C1 segment of cervical spinal cord (tissue), 14 donors: ENCODE measurements at regions not wholly inside any gene's neighbourhood (a gene's known extent, or its start where the extent isn't known, plus 50 kb on each side); places are given as distances from the start of the nearest gene placed in this dataset.
"Not testable (repeated sequence)": the region's sequence is repeated elsewhere in the genome, so short reads cannot be mapped to it uniquely, and the experiment has no call there.

Experiments used
- DNase-seq, 14 donors: peaks; one replicate each; lab custom pipeline; 2025; lab: John Stamatoyannopoulos, UW

- no peak for DNase-seq
Measured at GRCh38 chr4:137468836-137469235, 63.5 kb downstream of the PCDH18 start.

DNA sequence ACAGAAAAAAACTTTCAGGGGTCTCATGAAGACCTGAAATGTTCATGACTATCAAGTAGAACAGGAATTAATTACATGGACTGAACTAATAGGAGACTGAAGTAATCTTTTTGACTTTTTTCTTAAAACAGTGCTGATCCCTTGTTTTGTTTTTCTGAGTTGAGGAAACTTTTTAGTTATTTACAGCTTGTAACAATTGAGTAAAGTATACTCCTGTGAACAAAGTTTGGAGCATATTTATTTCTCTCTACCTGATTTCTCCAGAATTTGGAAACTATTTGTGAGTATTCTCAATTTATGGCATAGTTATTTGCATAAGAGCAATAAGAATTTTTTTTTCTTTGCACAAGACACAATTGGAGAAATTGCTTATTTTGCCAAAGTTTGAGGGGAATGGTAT, 64.8 kb downstream of the PCDH18 start:
- DNase-seq, result no peak

DNA sequence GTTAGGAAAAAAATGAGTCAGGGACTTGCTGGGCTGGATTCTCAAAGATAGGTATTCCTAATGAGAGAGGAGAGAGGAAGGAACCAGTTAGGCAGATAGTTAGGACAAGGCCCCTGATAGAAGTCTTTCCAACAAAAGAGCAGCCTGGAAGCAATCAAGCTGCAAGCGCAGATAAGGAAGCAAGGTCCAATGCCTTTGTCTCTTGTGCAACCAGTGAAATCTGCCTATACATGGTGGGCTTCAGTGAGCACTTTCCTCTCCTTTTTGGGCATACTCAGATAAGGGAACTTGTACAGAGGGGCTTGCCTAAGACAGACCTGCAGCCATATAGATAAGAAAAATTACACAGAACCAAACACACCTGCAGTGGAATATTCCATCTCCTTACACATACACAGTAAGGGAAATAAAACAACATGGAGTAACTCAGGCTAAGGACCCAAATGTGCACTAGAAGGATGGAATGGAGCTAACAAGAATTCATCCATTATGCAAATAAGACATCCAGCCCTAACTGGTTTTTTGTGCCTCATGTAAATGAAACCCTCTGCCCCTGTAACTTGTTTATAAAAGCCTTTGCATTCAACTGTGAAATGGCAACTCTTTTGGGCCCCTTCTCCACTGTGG, 68.8 kb downstream of the PCDH18 start:
- DNase-seq, result no peak

- DNase-seq, result no peak
Measured at GRCh38 chr4:137455647-137456321, 76.5 kb downstream of the PCDH18 start.

DNA sequence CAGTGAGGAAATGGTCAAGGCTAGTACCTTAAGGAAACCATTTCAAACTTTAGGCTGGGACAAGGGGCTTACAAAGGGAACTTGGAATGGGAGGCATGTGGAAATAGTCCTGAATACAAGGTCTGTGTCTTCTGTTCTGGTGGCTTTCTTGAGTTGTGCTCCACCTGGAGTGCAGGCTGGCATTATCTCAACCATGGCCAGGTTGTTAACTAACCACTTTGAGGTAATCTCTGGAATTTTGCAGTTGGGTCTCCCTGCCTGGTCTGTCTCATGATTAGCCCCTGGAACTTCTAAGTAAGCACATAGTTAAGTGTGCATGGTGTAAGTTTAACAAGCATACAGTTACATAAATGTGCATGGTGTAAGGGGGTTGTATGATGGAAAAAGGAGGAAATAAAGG, 77.5 kb downstream of the PCDH18 start:
- DNase-seq, result no peak

GRCh38 chr4:137452799-137453198, 79.5 kb downstream of the PCDH18 start:
- DNase-seq, result no peak

GRCh38 chr4:137451172-137451825, 81.0 kb downstream of the PCDH18 start:
- no peak for DNase-seq

DNA sequence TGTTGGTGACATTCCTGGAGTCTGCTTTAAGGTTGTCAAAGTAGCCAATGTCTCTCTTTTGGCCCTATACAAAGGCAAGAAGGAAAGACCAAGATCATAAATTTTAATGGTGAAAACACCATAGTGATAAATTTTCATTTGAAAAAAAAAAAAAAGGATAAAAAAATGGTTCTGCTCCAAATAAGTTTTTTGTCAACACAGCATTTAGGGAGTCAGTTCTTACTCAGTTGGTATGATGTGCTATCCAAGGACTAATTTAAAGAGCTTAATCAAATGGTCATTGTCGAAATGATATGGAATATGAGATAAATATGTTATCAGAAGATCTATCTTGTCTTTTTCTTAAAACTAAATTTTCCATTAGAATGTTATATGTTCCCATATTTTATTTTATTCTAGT, 83.9 kb downstream of the PCDH18 start:
- DNase-seq, result no peak

GRCh38 chr4:137446071-137446470, 86.2 kb downstream of the PCDH18 start:
- DNase-seq, result no peak

- DNase-seq, result no peak
Measured at GRCh38 chr4:137443031-137443800, 89.1 kb downstream of the PCDH18 start.

DNA sequence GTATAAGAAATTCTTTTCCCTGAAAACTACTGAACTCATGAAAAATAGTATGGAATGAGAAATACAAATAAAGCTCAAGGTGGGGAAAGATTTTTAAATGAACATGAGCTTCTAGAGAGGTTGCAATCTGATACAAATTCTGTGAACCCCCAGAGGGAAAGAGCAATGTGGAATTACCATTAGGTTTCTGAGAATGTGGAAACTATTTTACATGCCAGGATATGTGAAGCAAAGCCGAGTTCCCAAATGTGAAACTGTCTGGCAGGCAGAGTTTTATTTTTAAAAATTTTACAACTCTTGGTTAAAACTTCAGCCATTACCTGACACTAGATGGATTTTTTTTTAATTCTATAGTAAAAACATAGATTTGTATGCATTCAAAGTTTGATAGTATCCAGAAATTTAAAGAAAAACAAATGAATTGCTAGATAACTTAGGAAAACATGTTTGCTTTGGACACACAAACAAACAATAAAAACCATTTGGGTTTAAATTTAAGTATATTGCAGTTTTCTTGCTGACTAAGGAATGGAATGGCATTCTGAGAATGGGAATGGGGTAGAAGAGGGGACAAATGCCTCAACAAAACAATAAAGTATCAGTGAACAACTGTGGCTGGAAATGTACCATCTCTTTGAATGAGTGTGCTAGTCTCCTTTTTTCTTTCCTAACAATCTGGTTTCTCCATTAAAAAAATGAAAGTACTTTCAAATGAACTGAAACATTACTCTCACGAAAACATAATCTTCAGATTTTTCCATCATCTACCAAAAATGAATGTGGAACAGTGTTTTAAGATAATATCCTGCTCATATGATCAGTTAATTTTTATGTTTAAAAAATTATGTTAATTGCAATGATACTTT, 99.6 kb downstream of the PCDH18 start:
- DNase-seq, result no peak

DNA sequence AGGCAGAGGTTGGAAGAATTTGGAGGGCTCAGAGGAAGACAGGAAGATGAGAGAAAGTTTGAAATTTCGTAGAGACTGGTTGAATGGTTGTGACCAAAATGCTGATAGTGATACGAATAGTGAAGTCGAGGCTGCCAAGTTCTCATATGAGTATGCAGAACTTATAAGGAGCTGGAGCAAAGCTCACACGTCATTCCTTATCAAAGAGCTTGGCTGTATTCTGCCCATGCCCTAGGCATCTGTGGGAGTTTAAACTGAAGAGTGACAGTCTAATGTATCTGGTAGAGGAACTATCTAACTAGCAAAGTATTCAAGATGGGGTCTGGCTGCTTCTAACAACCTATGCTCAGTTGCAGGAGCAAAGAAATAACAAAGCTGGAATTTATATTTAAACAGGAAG, 102.1 kb downstream of the PCDH18 start:
- no peak for DNase-seq

DNA sequence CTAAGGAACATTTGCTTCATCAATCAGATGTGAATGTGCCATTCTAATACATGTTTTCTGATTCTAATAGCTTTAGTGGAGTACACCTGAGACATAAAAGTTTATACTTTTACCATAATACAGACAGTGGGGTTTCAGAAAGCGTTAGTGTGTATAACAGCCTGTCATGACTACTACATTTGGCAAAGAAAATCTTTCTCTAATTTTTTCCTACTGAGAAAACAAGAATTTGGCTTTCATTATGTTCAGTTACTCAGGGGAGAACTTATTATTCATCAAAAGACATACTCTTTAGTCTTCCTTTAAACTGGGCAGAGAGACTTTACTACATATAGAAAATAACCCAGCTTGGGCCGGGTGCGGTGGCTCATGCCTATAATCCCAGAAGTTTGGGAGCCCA, 104.9 kb downstream of the PCDH18 start:
- DNase-seq, result no peak

- no peak for DNase-seq
Measured at GRCh38 chr4:137425281-137425680, 107.0 kb downstream of the PCDH18 start.

DNA sequence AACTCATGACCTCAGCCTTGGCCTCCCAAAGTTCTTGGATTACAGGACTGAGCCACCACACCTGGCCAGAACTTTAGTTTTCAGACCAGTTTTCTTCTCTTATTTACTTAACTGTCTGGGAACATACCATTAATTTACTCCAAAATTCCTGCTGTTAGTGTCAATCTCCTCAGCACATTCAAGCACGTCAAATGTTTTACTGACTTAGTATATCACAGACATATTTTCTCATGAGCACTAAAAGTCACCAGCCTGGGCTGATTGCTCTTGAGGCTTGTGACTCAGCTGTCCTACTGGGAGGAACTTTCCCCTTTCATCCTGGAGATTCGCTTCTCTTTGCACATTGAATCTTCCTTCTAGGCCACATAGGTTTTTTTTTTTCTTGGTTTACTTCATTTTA, 109.6 kb downstream of the PCDH18 start:
- DNase-seq, result no peak

DNA sequence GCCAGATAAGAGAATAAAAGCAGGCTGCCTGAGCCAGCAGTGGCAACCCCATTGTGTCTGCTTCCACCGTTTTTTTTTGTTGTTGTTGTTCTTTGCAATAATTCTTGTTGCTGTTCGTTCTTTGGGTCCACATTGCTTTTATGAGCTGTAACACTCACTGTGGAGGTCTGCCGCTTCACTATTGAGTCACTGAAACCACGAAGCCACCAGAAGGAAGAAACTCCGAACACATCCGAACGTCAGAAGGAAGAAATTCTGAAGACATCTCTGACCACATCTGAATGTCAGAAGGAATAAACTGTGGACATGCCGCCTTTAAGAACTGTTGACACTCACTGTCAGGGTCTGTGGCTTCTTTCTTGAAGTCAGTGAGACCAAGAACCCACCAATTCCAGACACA, 110.5 kb downstream of the PCDH18 start:
- DNase-seq, result no peak

GRCh38 chr4:137420901-137421396, 111.3 kb downstream of the PCDH18 start:
- DNase-seq, result no peak

DNA sequence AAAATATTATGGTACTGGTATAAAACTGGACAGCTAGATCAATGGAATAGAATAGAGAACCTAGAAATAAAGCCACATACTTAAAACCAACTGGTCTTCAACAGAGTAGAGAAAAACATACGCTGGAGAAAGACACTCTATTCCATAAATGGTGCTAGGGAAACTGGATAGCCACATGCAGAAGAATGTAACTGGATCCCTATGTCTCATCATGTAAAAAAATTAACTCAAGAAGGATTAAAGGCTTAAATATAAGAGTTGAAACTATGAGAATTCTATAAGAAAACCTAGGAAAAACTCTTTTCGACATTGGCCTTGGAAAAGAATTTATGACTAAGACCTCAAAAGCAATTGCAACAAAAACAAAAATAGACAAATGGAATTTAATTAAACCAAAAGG, 114.6 kb downstream of the PCDH18 start:
- no peak for DNase-seq

DNA sequence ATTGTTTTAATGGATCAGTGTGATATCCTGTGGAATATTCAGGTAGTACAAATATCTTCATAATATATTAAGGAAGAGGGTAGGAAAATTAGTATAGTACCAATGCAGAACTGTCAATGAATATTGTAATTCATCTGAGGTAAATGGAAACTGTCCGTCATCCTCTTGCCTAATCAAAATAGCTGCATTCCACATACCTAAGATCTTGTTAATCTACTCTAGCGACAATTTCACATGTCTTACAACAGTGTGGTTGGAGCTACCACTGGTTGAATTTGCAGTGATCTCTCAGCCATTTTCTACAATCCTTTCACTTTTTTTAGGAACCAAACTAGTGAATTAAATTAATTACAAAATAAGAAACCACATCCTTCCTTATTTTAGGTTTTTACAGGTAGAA, 117.5 kb downstream of the PCDH18 start:
- no peak for DNase-seq

DNA sequence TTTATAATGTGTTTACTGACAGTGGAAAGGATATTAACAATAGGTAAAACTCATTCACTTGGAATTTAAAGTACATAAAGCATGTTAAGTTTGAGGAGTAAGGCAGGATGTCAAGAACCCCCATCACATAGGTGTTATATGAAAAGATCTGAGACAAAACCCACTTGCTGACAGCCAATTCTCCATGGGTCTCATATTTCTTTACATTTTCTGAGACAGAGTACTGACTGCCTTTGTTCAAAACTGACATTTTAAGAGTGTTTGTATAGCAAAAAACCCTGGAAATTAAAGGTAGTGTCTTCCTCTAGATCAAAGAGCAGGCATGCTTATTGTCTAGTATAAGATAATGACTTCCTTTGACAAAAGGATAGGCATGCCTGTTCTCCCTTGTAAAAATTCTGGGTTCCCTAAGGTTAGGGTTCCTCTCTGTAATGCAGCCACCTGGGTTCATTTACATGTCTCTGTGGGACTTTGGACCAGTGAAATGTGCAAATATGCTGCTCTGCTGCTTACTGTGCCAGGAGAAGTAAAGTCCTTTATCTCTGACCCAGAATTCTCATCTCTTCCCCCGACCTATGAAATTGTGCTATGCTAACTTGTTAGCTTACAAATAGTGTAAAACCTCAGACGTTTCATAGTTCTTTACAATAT, 123.6 kb downstream of the PCDH18 start:
- DNase-seq, result no peak

DNA sequence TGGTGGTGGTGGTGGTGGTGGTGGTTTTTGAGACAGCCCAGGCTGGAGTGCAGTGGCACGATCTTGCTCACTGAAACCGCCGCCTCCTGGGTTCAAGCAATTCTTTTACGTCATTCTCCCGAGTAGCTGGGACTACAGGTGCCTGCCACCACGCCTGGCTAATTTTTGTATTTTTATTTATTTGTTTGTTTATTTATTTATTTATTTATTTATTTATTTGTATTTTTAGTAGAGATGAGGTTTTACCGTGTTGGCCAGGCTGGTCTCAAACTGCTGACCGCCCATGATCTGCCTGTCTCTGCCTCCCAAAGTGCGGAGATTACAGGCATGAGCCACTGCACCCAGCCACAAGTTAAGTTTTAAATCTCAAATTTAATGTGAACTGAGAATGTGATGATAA, 126.5 kb downstream of the PCDH18 start:
- DNase-seq, result not testable (repeated sequence)
